C4-2B (cell line): ENCODE measurements at regions not wholly inside any gene's neighbourhood (a gene's known extent, or its start where the extent isn't known, plus 50 kb on each side); places are given as distances from the start of the nearest gene placed in this dataset.

Experiments used
- ZFX ChIP-seq: fragments of 450-650 bp; IDR thresholded peaks from 2 replicates; pipeline ENCODE4 v1.6.1; 2017
- TF ChIP-seq, protein P1 (sequence below): fragments of 450-650 bp; conservative IDR thresholded peaks from 2 replicates; pipeline ENCODE4 v1.5.1; 2017; ENCODE audit warnings: mild to moderate bottlenecking

- TF ChIP-seq, protein P1, sequence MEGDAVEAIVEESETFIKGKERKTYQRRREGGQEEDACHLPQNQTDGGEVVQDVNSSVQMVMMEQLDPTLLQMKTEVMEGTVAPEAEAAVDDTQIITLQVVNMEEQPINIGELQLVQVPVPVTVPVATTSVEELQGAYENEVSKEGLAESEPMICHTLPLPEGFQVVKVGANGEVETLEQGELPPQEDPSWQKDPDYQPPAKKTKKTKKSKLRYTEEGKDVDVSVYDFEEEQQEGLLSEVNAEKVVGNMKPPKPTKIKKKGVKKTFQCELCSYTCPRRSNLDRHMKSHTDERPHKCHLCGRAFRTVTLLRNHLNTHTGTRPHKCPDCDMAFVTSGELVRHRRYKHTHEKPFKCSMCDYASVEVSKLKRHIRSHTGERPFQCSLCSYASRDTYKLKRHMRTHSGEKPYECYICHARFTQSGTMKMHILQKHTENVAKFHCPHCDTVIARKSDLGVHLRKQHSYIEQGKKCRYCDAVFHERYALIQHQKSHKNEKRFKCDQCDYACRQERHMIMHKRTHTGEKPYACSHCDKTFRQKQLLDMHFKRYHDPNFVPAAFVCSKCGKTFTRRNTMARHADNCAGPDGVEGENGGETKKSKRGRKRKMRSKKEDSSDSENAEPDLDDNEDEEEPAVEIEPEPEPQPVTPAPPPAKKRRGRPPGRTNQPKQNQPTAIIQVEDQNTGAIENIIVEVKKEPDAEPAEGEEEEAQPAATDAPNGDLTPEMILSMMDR = no peak
- TF ChIP-seq ZFX = no peak
Observed at GRCh38 chr6:121868206-121868605, 432.8 kb downstream of the GJA1 start.
